ENCODE measurements at regions not wholly inside any gene's neighbourhood (a gene's known extent, or its start where the extent isn't known, plus 50 kb on each side); places are given as distances from the start of the nearest gene placed in this dataset.

DNA sequence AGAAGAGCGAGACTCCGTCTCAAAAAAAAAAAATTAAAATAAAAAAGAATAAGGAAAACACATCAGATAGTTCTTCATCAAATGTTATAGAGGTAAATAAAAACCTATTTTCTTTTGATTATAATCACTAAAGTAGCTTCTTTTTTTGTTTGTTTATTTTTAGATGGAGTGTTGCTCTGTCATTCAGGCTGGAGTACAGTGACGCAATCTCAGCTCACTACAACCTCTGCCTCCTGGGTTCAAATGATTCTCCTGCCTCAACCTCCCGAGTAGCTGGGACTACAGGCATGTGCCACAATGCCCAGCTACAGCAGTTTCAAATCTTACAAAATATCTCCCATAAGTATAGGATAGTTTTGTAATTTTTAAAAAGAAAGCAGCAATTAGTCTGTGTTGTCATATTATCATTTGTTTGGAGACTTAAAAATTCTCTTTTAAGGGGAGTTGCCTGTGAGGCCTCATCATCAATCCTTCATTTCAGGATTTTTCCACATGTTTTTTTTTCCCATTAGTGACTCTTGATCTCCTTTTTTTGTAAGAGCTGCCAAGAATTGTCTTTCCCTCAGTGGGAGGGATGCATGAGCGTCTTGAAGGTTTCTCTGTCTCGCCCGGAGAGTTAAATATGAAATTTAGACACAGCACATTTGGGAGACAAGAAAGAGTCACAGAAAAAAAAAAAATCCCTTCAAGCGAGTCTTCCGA, 275.9 kb downstream of the CDCA7 start:
- intact Hi-C loops (cut with micrococcal nuclease), result no loop called here

DNA sequence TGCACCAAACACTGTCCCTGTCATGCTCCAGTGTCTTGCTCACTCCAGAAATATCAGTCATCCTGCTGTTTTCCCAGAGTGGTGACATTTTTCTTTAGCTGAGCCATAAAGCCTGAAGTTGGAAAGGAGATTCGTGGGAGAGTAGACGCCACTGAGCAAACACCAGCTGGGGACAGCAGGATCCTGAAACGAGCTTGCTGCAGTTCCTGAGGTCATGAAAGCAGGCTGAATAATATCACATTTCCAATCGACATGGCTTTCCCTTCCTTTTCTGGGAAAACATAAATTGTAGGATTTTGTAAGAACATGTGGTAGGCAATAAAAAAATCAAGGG, 276.4 kb downstream of the CDCA7 start:
- intact Hi-C loops (cut with micrococcal nuclease), result no loop called here

DNA sequence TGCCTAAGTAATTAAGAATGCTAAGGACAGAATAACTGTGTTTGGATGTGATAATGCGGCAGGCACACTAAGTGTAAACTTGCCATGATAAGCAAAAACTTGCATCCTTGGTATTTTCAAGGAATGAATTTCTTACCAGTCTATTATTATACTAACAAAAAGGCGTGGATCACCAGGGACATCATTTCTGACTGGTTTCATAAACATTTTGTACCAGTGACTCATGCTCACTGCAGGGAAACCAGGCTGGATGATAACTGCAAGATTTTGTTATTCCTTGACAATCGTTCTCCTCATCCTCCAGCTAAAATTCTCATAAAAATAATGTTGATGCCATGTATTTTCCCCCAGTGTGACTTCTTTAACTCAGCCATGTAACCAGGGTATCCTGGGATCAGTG, 289.5 kb downstream of the CDCA7 start:
- intact Hi-C loops (cut with micrococcal nuclease), result no loop called here

GRCh38 chr2:173647681-173648311, 293.1 kb downstream of the CDCA7 start:
- intact Hi-C loops (cut with micrococcal nuclease), result no loop called here

- intact Hi-C loops (cut with micrococcal nuclease), result no loop called here
Measured at GRCh38 chr2:173648816-173649215, 294.1 kb downstream of the CDCA7 start.

DNA sequence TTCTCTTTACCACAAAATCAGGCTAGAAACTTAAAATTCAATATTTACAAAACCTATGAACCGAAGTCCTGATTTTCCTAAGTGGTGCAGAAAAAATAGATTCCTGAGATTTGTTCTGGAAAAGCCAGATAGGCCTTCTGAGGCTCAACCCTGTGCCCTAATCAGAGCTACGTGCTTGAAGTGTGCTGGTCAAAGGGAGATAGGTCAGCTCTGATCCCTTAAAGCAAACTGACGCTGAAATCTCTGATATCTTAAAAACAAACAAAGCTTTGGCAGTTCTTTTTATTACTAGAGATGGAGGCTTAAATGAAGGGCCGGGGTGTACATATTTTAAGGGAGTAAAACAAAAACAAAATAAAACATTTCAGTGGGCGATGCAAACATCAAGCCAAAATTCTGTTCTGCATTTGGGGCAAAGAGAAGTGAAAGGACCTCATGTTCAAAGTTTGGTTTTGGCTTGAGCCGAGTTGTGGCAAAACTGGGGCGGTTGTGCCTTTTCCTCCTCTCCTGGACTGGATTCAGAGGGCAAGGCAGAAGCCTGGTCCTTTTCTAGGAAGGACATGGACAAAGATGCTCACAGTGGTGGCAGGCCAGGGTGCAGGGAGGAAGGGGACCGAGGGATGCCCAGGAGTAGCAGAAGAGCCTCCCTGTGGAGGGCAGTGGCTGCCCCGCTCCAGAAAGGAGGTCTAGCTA, 295.0 kb downstream of the CDCA7 start:
- intact Hi-C loops (cut with micrococcal nuclease), result no loop called here

- intact Hi-C loops (cut with micrococcal nuclease), result no loop called here
Measured at GRCh38 chr2:173651891-173652290, 297.2 kb downstream of the CDCA7 start.

GRCh38 chr2:173652311-173652710, 297.6 kb downstream of the CDCA7 start:
- intact Hi-C loops (cut with micrococcal nuclease), result no loop called here

DNA sequence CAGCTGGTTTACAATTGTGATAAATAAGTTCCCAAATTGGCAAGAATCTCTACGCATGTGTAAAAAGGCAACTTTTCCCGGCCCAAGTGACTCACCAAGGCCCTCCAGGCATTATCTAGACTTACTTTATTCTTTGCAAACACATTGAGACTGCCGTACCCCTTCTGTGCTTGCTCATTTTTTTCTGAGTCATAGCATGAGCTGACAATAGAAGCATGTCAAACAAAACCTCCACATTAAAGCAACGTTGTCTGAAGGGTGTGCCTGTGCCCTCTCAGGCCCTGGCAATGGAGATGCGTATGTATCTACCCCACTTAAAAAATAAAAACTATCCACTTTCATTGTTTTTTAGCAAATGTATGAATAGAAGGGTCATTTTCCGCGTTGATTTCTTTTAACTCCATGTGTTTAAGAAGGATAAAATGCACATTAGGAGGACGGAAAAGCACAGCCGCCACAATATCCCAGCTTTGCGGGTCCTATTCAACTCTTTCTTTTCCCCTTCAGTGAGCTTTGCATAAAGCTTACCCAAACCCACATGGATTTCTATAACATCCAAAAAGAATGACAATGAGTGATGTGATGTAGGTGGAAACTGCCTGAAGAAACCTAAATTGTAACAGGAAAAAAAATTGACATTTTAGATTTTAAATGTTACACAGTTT, 298.2 kb downstream of the CDCA7 start:
- intact Hi-C loops (cut with micrococcal nuclease), result no loop called here

DNA sequence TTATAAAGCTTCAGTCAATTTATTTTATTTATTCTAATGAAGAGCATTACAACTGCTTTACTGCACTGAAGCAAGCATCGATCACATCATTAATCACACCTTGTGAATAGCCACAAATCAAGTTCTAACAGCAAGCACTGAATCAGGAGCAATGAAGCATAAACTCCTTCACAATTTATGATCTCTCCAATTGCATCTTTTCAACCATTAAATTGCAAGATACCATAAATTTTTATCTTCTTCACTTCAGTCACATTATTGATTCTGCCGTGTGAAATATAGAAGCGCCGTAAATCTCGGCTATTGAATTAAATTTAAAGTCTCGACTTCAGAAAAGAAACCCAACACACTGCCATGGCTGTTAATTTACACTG, 298.7 kb downstream of the CDCA7 start:
- intact Hi-C loops (cut with micrococcal nuclease), result no loop called here

- intact Hi-C loops (cut with micrococcal nuclease), result no loop called here
Measured at GRCh38 chr2:173654161-173654895, 299.7 kb downstream of the CDCA7 start.

DNA sequence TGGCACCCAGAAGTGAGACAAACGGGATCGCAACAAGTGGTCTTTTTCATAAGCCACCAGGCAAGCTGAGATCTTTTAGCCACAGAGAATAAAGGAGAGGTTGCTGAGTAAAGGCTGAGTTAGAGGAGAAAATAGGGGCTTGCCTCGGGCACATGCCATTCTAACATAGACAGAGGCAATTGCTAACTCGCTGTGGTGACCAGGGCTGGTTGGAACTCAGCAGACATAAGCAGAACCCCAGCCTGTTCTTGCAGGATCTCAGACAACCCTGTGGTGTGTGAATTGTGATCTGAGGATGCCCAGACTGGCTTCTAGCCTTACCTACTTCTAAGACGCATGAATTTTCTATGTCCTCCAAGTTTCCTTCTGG, 300.2 kb downstream of the CDCA7 start:
- intact Hi-C loops (cut with micrococcal nuclease), result no loop called here

- intact Hi-C loops (cut with micrococcal nuclease), result no loop called here
Measured at GRCh38 chr2:173656086-173656485, 301.4 kb downstream of the CDCA7 start.

DNA sequence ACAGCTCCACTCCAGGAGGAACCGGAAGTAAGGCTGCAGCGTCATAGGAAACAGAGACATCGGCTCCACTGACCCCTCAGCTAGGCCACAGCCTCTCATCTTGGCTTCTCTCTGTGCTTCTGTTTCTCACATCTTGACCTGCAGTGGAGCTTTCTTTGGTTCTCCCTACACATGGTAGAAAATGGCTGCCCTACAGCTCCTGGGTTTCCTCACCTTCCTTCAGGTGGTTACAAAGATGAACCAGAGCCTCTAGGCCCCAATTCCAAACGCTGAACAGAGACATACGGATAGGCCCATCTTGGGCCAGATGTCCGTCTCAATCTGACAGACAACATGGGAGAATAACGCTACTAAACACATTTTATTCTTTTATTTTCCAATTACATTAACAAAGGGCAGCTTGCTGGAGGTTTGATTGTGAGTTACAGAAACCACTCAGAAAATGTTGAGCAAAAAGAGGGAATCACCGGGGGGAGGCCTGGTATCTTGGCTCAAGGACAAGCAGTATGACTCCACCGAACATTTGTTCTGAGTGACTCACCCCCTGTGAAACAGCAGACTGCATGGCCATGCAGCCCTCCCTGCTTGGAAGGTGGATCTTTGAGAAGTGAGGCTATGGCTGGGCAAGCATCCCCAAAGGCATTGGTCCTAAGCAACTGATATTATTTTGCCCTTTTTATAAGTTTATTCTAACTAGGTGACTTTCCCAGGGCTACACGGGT, 303.5 kb downstream of the CDCA7 start:
- intact Hi-C loops (cut with micrococcal nuclease), result no loop called here

- intact Hi-C loops (cut with micrococcal nuclease), result no loop called here
Measured at GRCh38 chr2:173658946-173659371, 304.3 kb downstream of the CDCA7 start.

GRCh38 chr2:173659509-173659908, 304.8 kb downstream of the CDCA7 start:
- intact Hi-C loops (cut with micrococcal nuclease), result no loop called here

DNA sequence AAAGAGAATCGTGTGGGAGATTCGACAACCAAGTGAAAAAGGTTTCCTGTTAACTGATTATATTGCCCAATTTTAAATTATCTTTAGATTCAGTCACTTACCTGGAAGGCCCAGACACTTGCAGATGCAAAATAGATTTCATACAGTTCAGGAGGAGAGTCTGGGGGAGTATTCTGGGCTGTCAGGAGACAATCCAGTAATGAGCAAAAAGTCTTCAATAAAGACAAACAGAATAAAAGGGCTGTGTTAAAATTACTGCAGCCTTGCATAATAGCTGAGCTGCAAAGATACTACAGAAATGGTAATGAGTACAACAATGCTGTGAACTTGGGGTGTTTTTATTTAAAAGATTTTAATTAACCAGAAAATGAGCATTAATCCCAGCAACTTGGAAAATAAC, 303.6 kb downstream of the SP3 start:
- intact Hi-C loops (cut with micrococcal nuclease), result no loop called here

GRCh38 chr2:173663353-173663752, 301.8 kb downstream of the SP3 start:
- intact Hi-C loops (cut with micrococcal nuclease), result no loop called here

DNA sequence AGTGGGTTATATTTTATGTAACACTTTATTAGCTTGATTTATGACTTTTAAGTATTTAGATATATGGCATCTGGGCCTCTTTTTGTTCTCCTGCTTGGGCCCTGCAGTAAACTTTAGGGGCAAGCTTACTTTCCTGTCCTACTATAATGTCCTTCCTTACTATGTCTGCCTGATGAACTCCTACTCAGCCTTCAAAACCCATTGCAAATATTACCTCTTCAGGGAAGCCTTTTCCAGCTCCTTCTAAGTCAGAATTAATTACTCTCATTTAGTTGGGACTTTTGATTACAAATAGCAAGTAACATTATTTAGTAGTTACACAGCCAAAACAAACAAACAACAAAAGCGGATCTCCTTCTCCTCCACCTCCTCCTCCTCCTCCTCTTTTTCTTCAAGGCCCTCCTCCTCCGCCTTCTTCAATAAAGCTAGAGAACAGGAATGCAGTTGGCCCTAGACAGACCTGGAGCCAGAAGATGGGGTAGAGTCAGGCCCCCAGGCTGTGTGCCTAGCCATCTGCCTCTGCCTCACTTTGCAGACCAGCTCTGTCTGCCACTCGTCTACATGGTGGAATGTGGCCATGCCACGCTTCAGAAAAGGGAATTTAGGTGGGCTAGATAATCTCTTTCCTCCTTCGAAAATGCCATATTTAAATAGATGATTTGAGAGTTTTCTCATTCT, 301.2 kb downstream of the SP3 start:
- intact Hi-C loops (cut with micrococcal nuclease), result no loop called here

- intact Hi-C loops (cut with micrococcal nuclease), result no loop called here
Measured at GRCh38 chr2:173664513-173664910, 300.7 kb downstream of the SP3 start.

Measured in T-helper 2 cell treated with Interferon-gamma antibody and Interleukin-4, amounts not matched to agents 100 ng/mL and 5 ng/mL, for 36 hours (primary cell).